ENCODE measurements at regions not wholly inside any gene's neighbourhood (a gene's known extent, or its start where the extent isn't known, plus 50 kb on each side); places are given as distances from the start of the nearest gene placed in this dataset.
A peak's percentile ranks its signal among the peaks of the same experiment; 100 is the strongest.
"Not testable (repeated sequence)": the region's sequence is repeated elsewhere in the genome, so short reads cannot be mapped to it uniquely, and the experiment has no call there.

- no peak for DNase-seq (ENCODE audit: low read depth, low spot score)
- no peak overlapping the region for H3K27ac ChIP-seq
Observed at GRCh38 chr4:72945719-72946336, 123.7 kb downstream of the COX18 start.

DNA sequence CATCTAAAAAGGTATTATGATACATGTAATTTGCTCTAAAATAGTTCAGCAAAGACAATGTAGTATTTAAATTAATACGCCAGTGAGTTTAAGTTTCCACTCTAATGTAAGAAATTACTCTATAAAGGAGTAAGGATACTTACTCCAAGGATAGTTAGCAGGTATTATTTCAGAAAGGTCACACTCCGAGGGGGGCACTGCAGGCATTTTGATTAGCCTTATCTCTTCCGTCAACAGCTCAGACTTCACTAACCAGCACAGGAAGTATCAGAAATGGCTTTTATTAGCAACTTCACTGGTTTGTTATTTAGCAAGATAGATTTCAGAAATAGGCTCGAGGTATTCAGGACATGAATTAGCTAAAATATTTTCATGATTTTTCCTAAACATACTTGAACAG, 127.0 kb downstream of the COX18 start:
- H3K27ac ChIP-seq: no peak overlapping the region
- no peak for DNase-seq (ENCODE audit: low read depth, low spot score)

- no peak for DNase-seq (ENCODE audit: low read depth, low spot score)
- H3K27ac ChIP-seq: no peak overlapping the region
Observed at GRCh38 chr4:72938516-72938915, 131.0 kb downstream of the COX18 start.

GRCh38 chr4:72935462-72935861, 134.1 kb downstream of the COX18 start:
- no peak for DNase-seq (ENCODE audit: low read depth, low spot score)
- H3K27ac ChIP-seq: no peak overlapping the region

GRCh38 chr4:72933029-72933428, 136.5 kb downstream of the COX18 start:
- DNase-seq (ENCODE audit: low read depth, low spot score): peak; percentile 5
- H3K27ac ChIP-seq: no peak overlapping the region

GRCh38 chr4:72931346-72931745, 138.2 kb downstream of the COX18 start:
- H3K27ac ChIP-seq: no peak overlapping the region
- no peak for DNase-seq (ENCODE audit: low read depth, low spot score)

DNA sequence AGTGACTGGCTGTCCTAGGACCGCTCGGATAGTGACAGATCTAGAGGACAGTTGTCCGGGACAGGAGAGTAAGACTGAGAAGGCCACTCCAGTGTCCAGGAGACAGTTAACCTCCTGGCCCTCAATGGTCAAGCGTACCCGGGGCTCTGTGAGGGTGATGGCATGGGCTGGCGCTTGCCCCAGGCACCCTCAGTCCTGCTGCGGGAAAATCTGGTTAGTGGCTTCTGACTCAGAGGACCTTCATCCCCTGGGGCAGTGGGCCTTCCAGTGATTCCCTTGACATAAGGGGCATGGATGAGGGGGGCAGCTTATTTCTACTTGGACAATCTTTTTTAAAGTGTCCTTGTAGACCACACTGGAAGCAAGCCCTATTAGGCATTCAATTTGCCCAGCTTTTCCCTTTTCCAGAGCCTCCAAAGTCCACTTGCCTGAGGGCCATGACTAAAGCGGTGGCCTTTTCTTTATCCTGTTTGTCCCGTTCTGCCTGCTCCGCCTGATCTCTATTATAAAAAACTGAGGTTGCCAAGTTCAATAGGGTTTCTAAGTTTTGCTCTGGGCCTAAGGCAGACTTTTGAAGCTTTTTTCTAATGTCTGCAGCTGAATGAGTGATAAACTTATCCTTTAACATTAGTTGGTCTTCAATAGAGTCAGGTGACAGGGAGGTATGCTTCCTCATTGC, 139.8 kb downstream of the COX18 start:
- DNase-seq (ENCODE audit: low read depth, low spot score); H3K27ac ChIP-seq: not testable (repeated sequence)

DNA sequence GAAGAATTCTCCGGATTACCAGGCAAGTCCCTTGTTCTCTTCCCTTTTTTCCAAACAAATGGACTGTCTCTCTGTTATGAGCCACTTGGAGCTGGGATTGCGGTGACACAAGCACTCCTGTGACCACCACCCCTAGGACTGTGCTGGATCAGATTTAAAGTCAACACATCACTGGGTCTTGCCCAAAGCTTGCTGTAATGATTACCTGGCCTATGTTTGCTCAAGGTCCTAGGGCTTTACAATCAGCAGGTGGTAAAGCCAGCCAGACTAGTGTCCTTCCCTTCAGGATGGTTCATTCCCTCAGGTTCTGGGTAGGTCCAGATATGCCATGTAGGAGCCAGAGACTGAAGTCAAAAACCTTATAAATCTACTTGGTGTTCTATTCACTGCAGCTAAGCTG, 144.7 kb downstream of the COX18 start:
- no peak for DNase-seq (ENCODE audit: low read depth, low spot score)
- no peak overlapping the region for H3K27ac ChIP-seq

DNA sequence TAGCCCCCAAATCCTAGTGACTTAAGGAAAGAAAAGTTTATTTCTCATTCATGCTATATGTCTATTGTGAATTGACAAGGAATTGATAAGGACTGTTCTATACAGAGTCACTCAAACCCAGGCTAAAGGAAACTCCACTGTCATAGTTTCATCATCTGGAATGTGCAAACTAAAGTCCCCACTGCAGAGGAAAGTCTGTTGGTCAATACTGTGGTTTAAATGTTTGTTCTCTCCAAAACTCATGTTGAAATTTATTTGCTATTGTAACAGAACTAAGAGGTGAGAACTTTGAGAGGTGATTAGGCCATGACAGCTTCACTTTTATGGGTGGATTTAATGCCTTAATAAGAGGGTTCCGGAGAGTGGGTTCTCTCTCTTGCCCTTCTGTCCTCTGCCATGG, 149.6 kb downstream of the COX18 start:
- no peak overlapping the region for H3K27ac ChIP-seq
- DNase-seq (ENCODE audit: low read depth, low spot score): no peak

DNA sequence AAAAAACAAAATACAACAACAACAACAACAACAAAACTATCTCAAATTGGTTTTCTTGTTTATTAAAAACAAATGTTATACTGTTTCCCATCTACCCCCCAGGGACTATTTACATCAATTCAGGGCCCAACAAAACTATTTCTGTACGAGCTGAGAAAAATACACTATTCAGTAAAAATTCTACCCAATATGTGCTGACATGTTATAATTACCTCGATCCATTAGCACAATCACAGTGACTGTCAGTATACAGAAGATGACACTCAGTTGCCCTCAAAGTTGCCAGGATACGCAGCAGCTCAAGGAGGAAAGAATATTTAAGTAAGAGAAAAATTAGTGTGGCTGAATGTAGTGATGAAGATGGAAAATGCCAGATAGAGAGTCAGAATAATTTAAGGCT, 150.1 kb downstream of the COX18 start:
- DNase-seq (ENCODE audit: low read depth, low spot score): no peak
- H3K27ac ChIP-seq: no peak overlapping the region

GRCh38 chr4:72918362-72918761, 151.2 kb downstream of the COX18 start:
- DNase-seq (ENCODE audit: low read depth, low spot score): no peak
- no peak overlapping the region for H3K27ac ChIP-seq

DNA sequence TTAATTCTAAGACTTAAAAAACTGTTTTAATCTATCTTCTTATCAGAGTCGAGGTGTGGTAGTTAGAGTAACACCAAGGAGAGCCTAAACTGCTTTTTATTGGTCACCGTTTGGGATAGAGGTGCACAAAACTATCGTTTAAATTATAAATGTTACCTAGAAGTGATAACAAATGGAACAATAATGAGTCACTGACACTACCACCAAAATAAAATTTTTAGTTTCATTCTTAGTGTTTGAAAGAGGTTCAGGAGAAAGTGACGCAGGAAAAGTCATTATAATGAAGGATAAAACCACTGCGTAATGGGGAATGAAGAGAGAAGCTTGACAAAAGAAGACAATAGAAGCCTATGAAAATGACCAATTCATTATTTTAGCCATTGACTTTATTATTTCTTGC, 158.2 kb downstream of the COX18 start:
- no peak overlapping the region for H3K27ac ChIP-seq
- DNase-seq (ENCODE audit: low read depth, low spot score): no peak

DNA sequence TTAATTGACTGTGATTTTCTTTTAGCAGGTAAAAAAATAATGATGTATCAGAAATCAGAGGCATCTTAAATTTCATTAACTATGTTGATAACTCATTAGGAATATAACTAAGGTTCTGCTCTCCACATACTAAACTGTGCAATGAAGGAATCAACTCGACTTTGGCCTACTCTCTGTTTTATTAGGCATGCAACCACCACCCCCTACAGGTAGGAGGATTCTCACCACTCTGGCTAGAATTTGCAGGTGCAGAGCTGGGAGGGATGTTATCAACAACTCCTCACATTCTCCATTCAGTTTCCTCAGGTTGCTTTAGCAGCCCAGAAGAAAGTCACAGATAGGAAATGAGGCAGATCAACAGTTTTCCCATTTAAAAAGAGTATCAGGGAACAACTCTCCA, 160.1 kb downstream of the COX18 start:
- no peak for DNase-seq (ENCODE audit: low read depth, low spot score)
- no peak overlapping the region for H3K27ac ChIP-seq

- no peak for DNase-seq (ENCODE audit: low read depth, low spot score)
- no peak overlapping the region for H3K27ac ChIP-seq
Observed at GRCh38 chr4:72902354-72902753, 167.2 kb downstream of the COX18 start.

- H3K27ac ChIP-seq: no peak overlapping the region
- DNase-seq (ENCODE audit: low read depth, low spot score): no peak
Observed at GRCh38 chr4:72901553-72901952, 168.0 kb downstream of the COX18 start.

GRCh38 chr4:72900952-72901351, 168.6 kb downstream of the COX18 start:
- no peak for DNase-seq (ENCODE audit: low read depth, low spot score)
- H3K27ac ChIP-seq: no peak overlapping the region

DNA sequence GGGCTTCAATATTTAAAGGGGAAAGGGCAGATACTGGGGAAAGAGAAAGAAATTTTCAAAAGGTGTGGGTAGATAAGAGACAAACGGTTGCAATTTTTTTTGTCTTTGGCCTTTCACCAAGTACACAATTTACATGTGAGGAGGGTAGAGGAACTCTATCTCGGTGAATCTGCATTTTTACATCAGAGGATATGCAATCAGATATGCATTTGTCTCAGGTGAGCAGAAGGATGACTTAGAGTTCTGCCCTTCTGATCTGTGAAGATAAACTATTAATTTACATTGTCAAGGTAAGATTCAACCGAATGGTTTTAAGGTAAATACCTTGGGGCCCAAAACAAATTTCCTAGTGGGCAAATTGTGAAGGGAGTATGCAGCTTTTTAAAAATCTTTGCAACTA, 169.9 kb downstream of the COX18 start:
- DNase-seq (ENCODE audit: low read depth, low spot score): no peak
- no peak overlapping the region for H3K27ac ChIP-seq

- no peak for DNase-seq (ENCODE audit: low read depth, low spot score)
- H3K27ac ChIP-seq: no peak overlapping the region
Observed at GRCh38 chr4:72899214-72899613, 170.3 kb downstream of the COX18 start.

- no peak overlapping the region for H3K27ac ChIP-seq
- no peak for DNase-seq (ENCODE audit: low read depth, low spot score)
Observed at GRCh38 chr4:72896515-72896914, 173.0 kb downstream of the COX18 start.

- no peak for DNase-seq (ENCODE audit: low read depth, low spot score)
- H3K27ac ChIP-seq: no peak overlapping the region
Observed at GRCh38 chr4:72895408-72895807, 174.1 kb downstream of the COX18 start.

- no peak for DNase-seq (ENCODE audit: low read depth, low spot score)
Observed at GRCh38 chr4:72893354-72894066, 176.0 kb downstream of the COX18 start.

GRCh38 chr4:72888331-72888730, 181.2 kb downstream of the COX18 start:
- no peak overlapping the region for H3K27ac ChIP-seq
- DNase-seq (ENCODE audit: low read depth, low spot score): no peak

More at GRCh38 chr4:72893354-72894066, 176.0 kb downstream of the COX18 start:
- no peak overlapping the region for H3K27ac ChIP-seq
